Activated CD8-positive, alpha-beta T cell treated with anti-CD3 and anti-CD28 coated beads for 36 hours (primary cell): ENCODE measurements at regions not wholly inside any gene's neighbourhood (a gene's known extent, or its start where the extent isn't known, plus 50 kb on each side); places are given as distances from the start of the nearest gene placed in this dataset.

Experiments
- ATAC-seq: fragments of 200-7000 bp; cut with Tn5 transposase; one replicate; pipeline ENCODE4 v1.10.0; 2021; ENCODE audit warnings: mild to moderate bottlenecking, moderate library complexity
- CTCF ChIA-PET: fragments of 350-600 bp; sonication (Branson Sonifier 250); formaldehyde crosslinking; loops from one replicate; lab custom pipeline; 2021; ENCODE audit warnings: antibody characterized with exemption; lab: Charles Lee
- POLR2A ChIA-PET: fragments of 350-600 bp; sonication (Branson Sonifier 250); formaldehyde crosslinking; loops from one replicate; lab custom pipeline; 2021; ENCODE audit warnings: antibody characterized with exemption; lab: Charles Lee
- DNase-seq: peaks from one replicate; pipeline ENCODE4 v3.0.0-alpha.2; 2020
- H3K27ac Mint-ChIP-seq: one replicate; pipeline ENCODE4 v1.8.0; 2021; ENCODE audit warnings: mild to moderate bottlenecking, mixed read lengths
- H3K27me3 Mint-ChIP-seq: one replicate; pipeline ENCODE4 v1.8.0; 2021; ENCODE audit warnings: mixed read lengths
- H3K36me3 Mint-ChIP-seq: one replicate; pipeline ENCODE4 v1.8.0; 2021; ENCODE audit warnings: low read depth, mixed read lengths
- H3K4me1 Mint-ChIP-seq: one replicate; pipeline ENCODE4 v1.8.0; 2021; ENCODE audit warnings: low read depth, mixed read lengths
- H3K4me3 Mint-ChIP-seq: one replicate; pipeline ENCODE4 v1.8.0; 2021; ENCODE audit warnings: mild to moderate bottlenecking, moderate library complexity, mixed read lengths
- H3K9me3 Mint-ChIP-seq: one replicate; pipeline ENCODE4 v1.8.0; 2021; ENCODE audit warnings: mixed read lengths
- intact Hi-C: fragments of 100-400 bp; cut with micrococcal nuclease; formaldehyde crosslinking; loops from one replicate; pipeline ENCODE4 v1.10.0; 2022
- TF ChIP-seq, protein P1 (sequence below): fragments of 200-600 bp; IDR thresholded peaks from one replicate; pipeline ENCODE4 v1.8.0; 2022; ENCODE audit warnings: antibody characterized with exemption, mild to moderate bottlenecking

GRCh38 chr17:69779378-69780214 lies 295.4 kb upstream of the KCNJ16 start:
- Mint-ChIP-seq H3K27ac (no peak overlapping the region), H3K9me3 (peaks cover 3% of the 10 kb centered on the region), H3K4me3 (no peak overlapping the region), H3K27me3 (peaks cover 2% of the 10 kb centered on the region), H3K4me1 (no peaks in the 10 kb centered on the region), H3K36me3 (no peaks in the 10 kb centered on the region)
- CTCF ChIA-PET: no interaction called here
- TF ChIP-seq, protein P1, sequence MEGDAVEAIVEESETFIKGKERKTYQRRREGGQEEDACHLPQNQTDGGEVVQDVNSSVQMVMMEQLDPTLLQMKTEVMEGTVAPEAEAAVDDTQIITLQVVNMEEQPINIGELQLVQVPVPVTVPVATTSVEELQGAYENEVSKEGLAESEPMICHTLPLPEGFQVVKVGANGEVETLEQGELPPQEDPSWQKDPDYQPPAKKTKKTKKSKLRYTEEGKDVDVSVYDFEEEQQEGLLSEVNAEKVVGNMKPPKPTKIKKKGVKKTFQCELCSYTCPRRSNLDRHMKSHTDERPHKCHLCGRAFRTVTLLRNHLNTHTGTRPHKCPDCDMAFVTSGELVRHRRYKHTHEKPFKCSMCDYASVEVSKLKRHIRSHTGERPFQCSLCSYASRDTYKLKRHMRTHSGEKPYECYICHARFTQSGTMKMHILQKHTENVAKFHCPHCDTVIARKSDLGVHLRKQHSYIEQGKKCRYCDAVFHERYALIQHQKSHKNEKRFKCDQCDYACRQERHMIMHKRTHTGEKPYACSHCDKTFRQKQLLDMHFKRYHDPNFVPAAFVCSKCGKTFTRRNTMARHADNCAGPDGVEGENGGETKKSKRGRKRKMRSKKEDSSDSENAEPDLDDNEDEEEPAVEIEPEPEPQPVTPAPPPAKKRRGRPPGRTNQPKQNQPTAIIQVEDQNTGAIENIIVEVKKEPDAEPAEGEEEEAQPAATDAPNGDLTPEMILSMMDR: no peak
- DNase-seq (no peak), ATAC-seq (no peak)
- intact Hi-C loops: no loop called here
- POLR2A ChIA-PET: no interaction called here

DNA sequence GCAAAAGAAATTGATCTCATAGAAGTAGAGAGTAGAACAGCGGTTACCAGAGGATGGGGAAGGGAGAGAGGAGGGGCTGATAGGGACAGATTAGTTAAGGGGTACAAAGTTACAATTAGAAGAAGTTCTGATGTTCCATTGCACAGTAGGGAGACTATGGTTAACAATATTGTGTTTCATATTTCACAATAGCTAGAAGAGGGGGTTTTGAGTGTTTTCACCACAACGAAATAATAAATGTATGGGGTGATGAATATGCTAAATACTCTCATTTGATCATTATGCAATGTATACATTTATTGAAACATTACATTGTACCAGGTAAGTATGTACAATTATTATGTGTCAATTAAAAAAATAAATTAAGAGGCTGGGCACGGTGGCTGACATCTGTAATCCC lies 291.2 kb upstream of the KCNJ16 start:
- Mint-ChIP-seq H3K4me3 (no peak overlapping the region), H3K9me3 (peaks cover 3% of the 10 kb centered on the region), H3K4me1 (no peaks in the 10 kb centered on the region), H3K27me3 (peaks cover 3% of the 10 kb centered on the region), H3K36me3 (no peaks in the 10 kb centered on the region), H3K27ac (no peak overlapping the region)
- TF ChIP-seq, protein P1: no peak
- POLR2A ChIA-PET: no interaction called here
- ATAC-seq (no peak), DNase-seq (no peak)
- CTCF ChIA-PET: no interaction called here
- intact Hi-C loops: no loop called here

- Mint-ChIP-seq H3K27ac (no peak overlapping the region), H3K4me3 (no peak overlapping the region), H3K36me3 (no peaks in the 10 kb centered on the region), H3K4me1 (no peaks in the 10 kb centered on the region), H3K27me3 (peaks cover 6% of the 10 kb centered on the region), H3K9me3 (no peaks in the 10 kb centered on the region)
- ATAC-seq (no peak), DNase-seq (no peak)
- TF ChIP-seq, protein P1: no peak
- ChIA-PET POLR2A (no interaction called here), CTCF (no interaction called here)
- intact Hi-C loops: no loop called here
These were observed 286.1 kb upstream of the KCNJ16 start for GRCh38 chr17:69788957-69789356.

DNA sequence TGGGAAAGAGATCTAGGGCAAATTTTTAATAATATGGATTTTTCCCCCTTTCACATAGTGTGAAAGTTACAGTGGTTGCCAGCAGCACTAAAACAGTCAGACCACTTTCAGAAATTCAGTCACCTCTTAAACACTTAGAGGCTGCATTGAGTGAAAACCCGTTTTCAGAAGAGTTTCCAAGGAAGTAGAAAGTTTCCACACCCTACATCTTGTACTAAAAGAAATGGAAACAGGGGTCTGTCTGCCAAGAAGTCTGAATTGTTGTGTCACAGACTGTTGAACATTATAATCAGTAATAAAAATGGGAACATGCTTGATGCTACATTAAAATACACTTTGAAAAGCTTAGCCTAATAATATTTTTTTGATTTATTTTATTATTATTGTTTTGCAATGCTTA lies 278.9 kb upstream of the KCNJ16 start:
- CTCF ChIA-PET: no interaction called here
- no peaks in the 10 kb centered on the region for H3K27me3 Mint-ChIP-seq
- TF ChIP-seq, protein P1: no peak
- DNase-seq: no peak
- POLR2A ChIA-PET: no interaction called here
- no peak overlapping the region for H3K27ac Mint-ChIP-seq
- H3K4me3 Mint-ChIP-seq: no peak overlapping the region
- H3K36me3 Mint-ChIP-seq: no peaks in the 10 kb centered on the region
- no peak for ATAC-seq
- no peaks in the 10 kb centered on the region for H3K9me3 Mint-ChIP-seq
- H3K4me1 Mint-ChIP-seq: no peaks in the 10 kb centered on the region
- intact Hi-C loops: no loop called here

GRCh38 chr17:69800870-69801269 lies 274.2 kb upstream of the KCNJ16 start:
- no peaks in the 10 kb centered on the region for H3K27me3 Mint-ChIP-seq
- H3K9me3 Mint-ChIP-seq: no peaks in the 10 kb centered on the region
- no peak for ATAC-seq
- CTCF ChIA-PET: no interaction called here
- no peak overlapping the region for H3K4me3 Mint-ChIP-seq
- no peak overlapping the region for H3K27ac Mint-ChIP-seq
- POLR2A ChIA-PET: no interaction called here
- H3K36me3 Mint-ChIP-seq: no peaks in the 10 kb centered on the region
- TF ChIP-seq, protein P1: no peak
- DNase-seq: no peak
- no peaks in the 10 kb centered on the region for H3K4me1 Mint-ChIP-seq
- intact Hi-C loops: no loop called here
